HG03442 (cell line): ENCODE measurements at regions not wholly inside any gene's neighbourhood (a gene's known extent, or its start where the extent isn't known, plus 50 kb on each side); places are given as distances from the start of the nearest gene placed in this dataset.

ENCODE experiments used
- ATAC-seq: cut with Tn5 transposase; IDR thresholded peaks from one replicate; pipeline ENCODE4 v1.9.1; 2021; ENCODE audit warnings: mild to moderate bottlenecking, moderate library complexity; ENCODE audit not compliant: unreplicated experiment

- ATAC-seq: no peak
Observed at GRCh38 chr17:33809748-33810147, 445.3 kb upstream of the CCL2 start.

- no peak for ATAC-seq
Observed at GRCh38 chr17:33811004-33811760, 443.9 kb upstream of the CCL2 start.

- ATAC-seq: no peak
Observed at GRCh38 chr17:33811984-33812577, 443.0 kb upstream of the CCL2 start.

- no peak for ATAC-seq
Observed at GRCh38 chr17:33814852-33815251, 440.2 kb upstream of the CCL2 start.

GRCh38 chr17:33816036-33816435, 439.0 kb upstream of the CCL2 start:
- ATAC-seq: no peak

GRCh38 chr17:33816842-33817617, 438.1 kb upstream of the CCL2 start:
- no peak for ATAC-seq

- no peak for ATAC-seq
Observed at GRCh38 chr17:33819539-33819938, 435.5 kb upstream of the CCL2 start.

- ATAC-seq: no peak
Observed at GRCh38 chr17:33832262-33832661, 422.8 kb upstream of the CCL2 start.

- ATAC-seq: no peak
Observed at GRCh38 chr17:33837281-33837680, 417.8 kb upstream of the CCL2 start.

- no peak for ATAC-seq
Observed at GRCh38 chr17:33838281-33838680, 416.8 kb upstream of the CCL2 start.

- no peak for ATAC-seq
Observed at GRCh38 chr17:33847900-33848299, 407.2 kb upstream of the CCL2 start.

GRCh38 chr17:33848433-33848832, 406.7 kb upstream of the CCL2 start:
- no peak for ATAC-seq

- ATAC-seq: no peak
Observed at GRCh38 chr17:33854596-33854995, 400.5 kb upstream of the CCL2 start.

- no peak for ATAC-seq
Observed at GRCh38 chr17:33858121-33858520, 397.0 kb upstream of the CCL2 start.

- no peak for ATAC-seq
Observed at GRCh38 chr17:33858682-33859081, 396.4 kb upstream of the CCL2 start.

GRCh38 chr17:33862772-33863602, 392.1 kb upstream of the CCL2 start:
- no peak for ATAC-seq

GRCh38 chr17:33864758-33865229, 390.3 kb upstream of the CCL2 start:
- ATAC-seq: no peak

- ATAC-seq: no peak
Observed at GRCh38 chr17:33868899-33869298, 386.2 kb upstream of the CCL2 start.

- ATAC-seq: no peak
Observed at GRCh38 chr17:33870936-33871335, 384.1 kb upstream of the CCL2 start.

- ATAC-seq: no peak
Observed at GRCh38 chr17:33871720-33872540, 383.2 kb upstream of the CCL2 start.
